ENCODE measurements at regions not wholly inside any gene's neighbourhood (a gene's known extent, or its start where the extent isn't known, plus 50 kb on each side); places are given as distances from the start of the nearest gene placed in this dataset.
A peak's percentile ranks its signal among the peaks of the same experiment; 100 is the strongest.

DNA sequence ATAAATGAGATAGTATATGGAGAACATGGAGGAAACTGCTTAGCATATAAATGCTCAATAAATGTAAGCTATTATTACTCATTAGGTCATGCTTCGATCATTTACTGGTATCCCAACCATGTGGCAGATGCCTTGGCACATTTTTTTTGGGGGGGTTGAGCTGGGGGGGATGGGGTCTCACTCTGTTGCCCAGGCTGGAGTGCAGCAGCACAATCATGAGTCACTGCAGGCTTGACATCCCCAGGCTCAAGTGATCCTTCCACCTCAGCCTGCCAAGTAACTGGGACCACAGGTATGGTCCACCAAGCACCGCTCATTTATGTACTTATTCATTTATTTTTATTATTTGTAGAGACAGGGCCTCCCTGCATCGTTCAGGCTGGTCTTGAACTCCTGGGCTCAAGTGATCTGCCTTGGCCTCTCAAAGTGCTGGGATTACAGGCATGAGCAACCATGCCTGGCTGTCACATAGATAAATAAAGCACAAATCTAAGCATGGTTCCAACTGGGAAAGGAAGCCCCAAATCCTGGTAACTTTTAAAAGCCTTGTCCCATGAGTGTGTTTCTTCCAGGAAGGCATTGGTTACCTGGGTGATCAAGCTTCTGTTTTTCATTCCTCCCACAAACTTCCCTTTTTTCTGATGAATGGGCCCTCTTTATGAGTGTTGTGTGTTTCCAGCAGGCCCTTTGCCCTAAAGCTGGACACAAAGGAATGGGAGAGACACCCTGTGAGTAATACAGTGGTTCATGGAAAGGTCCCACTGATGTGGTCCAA lies 147.4 kb upstream of the UMPS start:
- no peaks in the 10 kb centered on the region for H3K9me3 ChIP-seq (ENCODE audit: control insufficient read depth, low read length)
- no peaks in the 10 kb centered on the region for H3K36me3 ChIP-seq (ENCODE audit: control insufficient read depth, insufficient read depth, low read length)
- H3K9ac ChIP-seq (ENCODE audit: low read length): no peak overlapping the region
- no peaks in the 10 kb centered on the region for H3K27me3 ChIP-seq (ENCODE audit: control insufficient read depth, insufficient read depth, low read length)
- peaks cover 12% of the 10 kb centered on the region for H3K4me1 ChIP-seq (ENCODE audit: control insufficient read depth, insufficient read depth, low read length)
- H3K4me3 ChIP-seq (ENCODE audit: low read length): no peak overlapping the region

DNA sequence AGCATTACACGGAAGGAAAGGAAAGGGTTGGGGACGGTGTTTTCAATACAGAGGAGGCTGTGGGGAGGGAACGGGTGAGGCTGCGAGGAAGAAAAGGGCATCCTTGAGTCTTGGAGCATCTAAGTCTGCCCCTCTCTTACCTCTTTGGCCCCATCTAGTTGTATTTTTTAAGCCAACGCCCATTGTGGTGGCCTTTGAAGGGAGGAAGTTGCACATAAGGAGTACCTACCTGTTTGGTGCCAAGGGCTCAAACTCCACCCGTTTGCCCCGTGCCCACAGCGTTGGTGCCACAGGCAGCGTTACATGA lies 146.1 kb upstream of the UMPS start:
- Histone ChIP-seq H3K36me3 (ENCODE audit: control insufficient read depth, insufficient read depth, low read length) (no peaks in the 10 kb centered on the region), H3K9ac (ENCODE audit: low read length) (peak overlapping the region; percentile 73), H3K4me3 (ENCODE audit: low read length) (peak overlapping the region; percentile 17), H3K4me1 (ENCODE audit: control insufficient read depth, insufficient read depth, low read length) (peaks cover 22% of the 10 kb centered on the region), H3K9me3 (ENCODE audit: control insufficient read depth, low read length) (no peaks in the 10 kb centered on the region), H3K27me3 (ENCODE audit: control insufficient read depth, insufficient read depth, low read length) (no peaks in the 10 kb centered on the region)

DNA sequence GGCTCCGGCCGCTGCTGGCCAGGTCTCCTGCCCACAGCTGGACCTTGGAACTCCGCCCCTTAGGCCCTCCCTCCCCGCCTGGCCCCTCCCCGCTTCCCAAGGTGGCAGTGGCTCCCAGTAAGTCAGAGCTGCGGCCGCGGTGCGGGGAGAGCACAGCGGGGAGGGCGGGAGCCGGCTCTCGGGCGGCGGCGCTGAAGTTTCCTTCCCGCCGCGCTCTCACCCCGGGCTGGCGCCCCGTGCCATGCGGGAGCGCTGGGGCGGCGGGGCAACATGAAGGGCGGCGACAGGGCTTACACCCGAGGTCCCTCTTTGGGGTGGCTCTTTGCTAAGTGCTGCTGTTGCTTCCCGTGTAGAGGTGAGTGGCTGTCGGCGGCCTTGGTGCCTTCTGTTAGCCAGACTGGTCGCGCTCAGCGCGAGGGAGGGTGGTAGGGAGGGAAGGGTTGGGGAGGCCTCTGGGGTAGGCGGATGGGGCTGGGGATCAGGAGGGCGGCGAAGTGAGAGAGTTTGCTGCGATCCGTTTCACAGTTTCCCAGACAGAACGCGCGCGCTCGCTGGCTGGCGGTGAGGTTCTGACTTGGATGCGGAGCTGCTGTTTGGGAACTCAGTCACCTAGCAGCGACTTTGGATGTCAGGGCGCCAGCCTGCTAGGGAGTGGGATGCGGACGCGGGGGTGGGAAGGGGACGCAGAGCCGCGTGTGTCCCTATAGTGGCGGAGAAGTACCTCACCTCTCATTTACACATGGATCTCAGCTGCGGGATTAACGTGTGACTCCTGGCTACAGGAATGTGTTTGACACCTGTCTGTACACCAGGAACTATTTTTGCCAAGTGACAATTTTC lies 145.5 kb upstream of the UMPS start:
- peaks cover 22% of the 10 kb centered on the region for H3K4me1 ChIP-seq (ENCODE audit: control insufficient read depth, insufficient read depth, low read length)
- no peaks in the 10 kb centered on the region for H3K27me3 ChIP-seq (ENCODE audit: control insufficient read depth, insufficient read depth, low read length)
- peak overlapping the region; percentile 68 for H3K4me3 ChIP-seq (ENCODE audit: low read length)
- peak overlapping the region; percentile 73 for H3K9ac ChIP-seq (ENCODE audit: low read length)
- no peaks in the 10 kb centered on the region for H3K9me3 ChIP-seq (ENCODE audit: control insufficient read depth, low read length)
- H3K36me3 ChIP-seq (ENCODE audit: control insufficient read depth, insufficient read depth, low read length): no peaks in the 10 kb centered on the region

DNA sequence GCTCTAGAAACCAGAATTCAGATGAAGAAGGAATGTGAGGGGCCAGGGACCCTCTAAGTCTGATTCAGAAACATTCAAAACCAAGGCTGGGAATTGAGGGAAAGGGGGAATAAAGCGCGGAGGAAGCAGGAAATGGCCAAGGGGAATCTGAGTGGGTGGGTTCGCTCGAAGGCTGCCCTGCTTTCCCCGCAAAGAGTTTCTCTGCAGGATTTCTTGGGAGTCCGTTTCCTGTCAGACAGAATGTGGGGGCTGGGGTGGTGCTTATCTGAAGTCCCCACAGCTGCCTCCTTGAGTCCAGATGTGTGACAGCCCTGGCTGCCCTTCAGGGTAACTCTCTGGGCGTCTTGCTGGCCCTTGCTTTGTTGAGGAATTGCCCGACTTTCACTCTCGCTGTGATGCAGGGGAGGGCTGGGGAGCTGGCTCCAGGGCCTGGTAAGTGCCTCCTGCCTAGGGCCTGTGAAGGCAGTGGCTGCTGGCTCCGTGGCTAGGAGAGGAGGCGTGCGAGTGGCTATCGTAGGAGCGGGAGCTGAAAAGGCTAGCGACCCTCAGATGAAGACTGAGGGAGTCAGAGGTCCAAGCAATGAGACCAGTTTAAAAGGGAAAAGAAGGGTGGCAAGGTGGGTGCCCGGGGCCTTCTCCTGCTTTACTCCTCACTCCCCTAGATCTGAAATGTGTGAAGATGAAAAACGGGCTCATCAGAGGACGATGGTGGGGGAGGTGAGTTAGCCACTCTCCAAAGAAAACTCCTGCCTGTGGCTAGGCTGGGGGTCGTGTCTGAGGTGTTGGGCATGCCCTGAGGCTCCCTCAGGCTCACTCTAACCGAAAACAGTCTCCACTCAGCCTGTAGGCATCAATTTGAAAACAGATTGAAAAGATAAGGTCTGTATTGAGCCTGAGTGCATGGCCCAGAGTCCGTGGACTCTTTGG lies 143.9 kb upstream of the UMPS start:
- Histone ChIP-seq H3K4me1 (ENCODE audit: control insufficient read depth, insufficient read depth, low read length) (peaks cover 31% of the 10 kb centered on the region), H3K9me3 (ENCODE audit: control insufficient read depth, low read length) (no peaks in the 10 kb centered on the region), H3K4me3 (ENCODE audit: low read length) (peak overlapping the region; percentile 68), H3K9ac (ENCODE audit: low read length) (peak overlapping the region; percentile 73), H3K36me3 (ENCODE audit: control insufficient read depth, insufficient read depth, low read length) (no peaks in the 10 kb centered on the region), H3K27me3 (ENCODE audit: control insufficient read depth, insufficient read depth, low read length) (no peaks in the 10 kb centered on the region)

DNA sequence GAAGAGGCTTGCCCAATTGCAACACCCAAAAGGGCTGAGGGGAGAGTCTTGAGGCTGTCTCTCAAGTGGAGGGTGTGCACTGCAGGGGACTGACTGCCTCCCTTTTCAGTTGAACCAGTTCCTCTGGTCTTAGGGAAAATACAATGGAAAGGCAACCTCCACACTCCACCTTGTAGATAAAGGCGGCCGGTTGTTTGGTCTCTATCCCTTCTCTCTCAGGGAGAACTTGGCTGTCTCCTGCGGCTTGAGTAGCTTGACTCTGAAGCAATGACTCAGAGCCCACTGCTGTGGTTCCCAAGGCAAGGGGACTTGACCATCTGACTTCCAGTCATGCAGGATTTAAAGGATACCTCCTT lies 143.2 kb upstream of the UMPS start:
- no peaks in the 10 kb centered on the region for H3K27me3 ChIP-seq (ENCODE audit: control insufficient read depth, insufficient read depth, low read length)
- H3K4me1 ChIP-seq (ENCODE audit: control insufficient read depth, insufficient read depth, low read length): peaks cover 38% of the 10 kb centered on the region
- no peaks in the 10 kb centered on the region for H3K36me3 ChIP-seq (ENCODE audit: control insufficient read depth, insufficient read depth, low read length)
- peak overlapping the region; percentile 68 for H3K4me3 ChIP-seq (ENCODE audit: low read length)
- H3K9me3 ChIP-seq (ENCODE audit: control insufficient read depth, low read length): no peaks in the 10 kb centered on the region
- H3K9ac ChIP-seq (ENCODE audit: low read length): peak overlapping the region; percentile 73

DNA sequence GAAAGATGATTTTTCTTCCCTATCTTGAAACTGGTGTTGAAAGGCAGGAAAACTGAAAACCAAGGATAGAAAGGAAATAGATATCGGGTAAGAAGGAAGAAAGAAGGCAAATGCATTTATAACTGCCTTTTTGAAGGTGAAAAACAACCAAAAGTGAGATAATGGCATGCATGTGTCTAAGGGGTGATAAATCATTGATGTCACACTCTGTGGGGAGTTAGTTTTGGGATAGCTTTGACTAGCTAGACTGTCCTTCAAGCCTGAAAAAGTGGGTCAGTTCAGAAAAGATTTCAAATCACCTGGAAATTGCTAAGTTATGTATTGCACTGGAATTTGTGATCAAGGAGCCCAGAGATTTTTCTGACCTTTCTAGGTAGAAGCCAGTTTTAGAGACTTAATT lies 142.2 kb upstream of the UMPS start:
- Histone ChIP-seq H3K27me3 (ENCODE audit: control insufficient read depth, insufficient read depth, low read length) (no peaks in the 10 kb centered on the region), H3K4me1 (ENCODE audit: control insufficient read depth, insufficient read depth, low read length) (peaks cover 42% of the 10 kb centered on the region)

DNA sequence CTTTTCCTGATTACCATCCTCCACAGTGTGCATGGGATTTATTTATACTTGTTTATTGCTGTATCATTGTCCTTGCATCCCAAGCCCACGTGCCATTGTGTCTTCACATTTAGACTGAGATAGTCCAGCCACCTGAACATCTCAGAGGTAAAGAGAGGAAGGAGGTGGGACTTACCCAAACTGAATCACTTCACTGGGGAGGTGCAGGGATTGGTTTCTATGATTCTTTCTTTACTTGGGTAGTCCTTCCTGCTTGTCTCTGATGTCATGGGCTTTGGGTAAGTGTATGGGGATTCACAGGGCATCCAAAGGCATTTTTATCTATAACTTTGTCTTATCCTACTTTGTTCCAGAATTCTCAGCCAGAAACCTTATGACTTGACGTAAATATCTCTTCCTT lies 141.5 kb upstream of the UMPS start:
- no peak overlapping the region for H3K9ac ChIP-seq (ENCODE audit: low read length)
- no peak overlapping the region for H3K4me3 ChIP-seq (ENCODE audit: low read length)
- H3K4me1 ChIP-seq (ENCODE audit: control insufficient read depth, insufficient read depth, low read length): peaks cover 50% of the 10 kb centered on the region
- H3K27me3 ChIP-seq (ENCODE audit: control insufficient read depth, insufficient read depth, low read length): no peaks in the 10 kb centered on the region
- H3K9me3 ChIP-seq (ENCODE audit: control insufficient read depth, low read length): no peaks in the 10 kb centered on the region
- no peaks in the 10 kb centered on the region for H3K36me3 ChIP-seq (ENCODE audit: control insufficient read depth, insufficient read depth, low read length)

More for the DNA sequence above, 142.2 kb upstream of the UMPS start:
- H3K4me3 ChIP-seq (ENCODE audit: low read length): no peak overlapping the region
- H3K9ac ChIP-seq (ENCODE audit: low read length): no peak overlapping the region
- no peaks in the 10 kb centered on the region for H3K9me3 ChIP-seq (ENCODE audit: control insufficient read depth, low read length)
- H3K36me3 ChIP-seq (ENCODE audit: control insufficient read depth, insufficient read depth, low read length): no peaks in the 10 kb centered on the region

DNA sequence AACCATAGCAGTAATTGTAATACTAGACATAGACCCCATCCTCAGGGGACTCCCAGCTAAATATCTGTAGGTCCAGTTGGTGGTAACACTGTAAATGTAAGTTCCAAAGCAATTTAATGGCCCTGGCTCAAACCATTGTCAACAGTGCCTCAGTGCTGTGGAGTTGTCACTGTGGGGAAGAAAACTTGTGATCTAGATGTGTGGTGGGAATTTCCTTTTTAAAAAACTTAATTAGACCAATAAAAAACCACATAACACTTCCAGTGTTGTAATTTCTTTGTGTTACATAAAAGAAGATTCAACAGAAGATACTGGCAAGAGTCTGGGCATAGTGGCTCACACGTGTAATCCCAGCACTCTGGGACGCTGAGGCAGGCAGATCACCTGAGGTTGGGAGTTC lies 138.6 kb upstream of the UMPS start:
- no peak overlapping the region for H3K4me3 ChIP-seq (ENCODE audit: low read length)
- no peaks in the 10 kb centered on the region for H3K36me3 ChIP-seq (ENCODE audit: control insufficient read depth, insufficient read depth, low read length)
- H3K4me1 ChIP-seq (ENCODE audit: control insufficient read depth, insufficient read depth, low read length): peaks cover 54% of the 10 kb centered on the region
- no peak overlapping the region for H3K9ac ChIP-seq (ENCODE audit: low read length)
- H3K9me3 ChIP-seq (ENCODE audit: control insufficient read depth, low read length): no peaks in the 10 kb centered on the region
- H3K27me3 ChIP-seq (ENCODE audit: control insufficient read depth, insufficient read depth, low read length): no peaks in the 10 kb centered on the region

DNA sequence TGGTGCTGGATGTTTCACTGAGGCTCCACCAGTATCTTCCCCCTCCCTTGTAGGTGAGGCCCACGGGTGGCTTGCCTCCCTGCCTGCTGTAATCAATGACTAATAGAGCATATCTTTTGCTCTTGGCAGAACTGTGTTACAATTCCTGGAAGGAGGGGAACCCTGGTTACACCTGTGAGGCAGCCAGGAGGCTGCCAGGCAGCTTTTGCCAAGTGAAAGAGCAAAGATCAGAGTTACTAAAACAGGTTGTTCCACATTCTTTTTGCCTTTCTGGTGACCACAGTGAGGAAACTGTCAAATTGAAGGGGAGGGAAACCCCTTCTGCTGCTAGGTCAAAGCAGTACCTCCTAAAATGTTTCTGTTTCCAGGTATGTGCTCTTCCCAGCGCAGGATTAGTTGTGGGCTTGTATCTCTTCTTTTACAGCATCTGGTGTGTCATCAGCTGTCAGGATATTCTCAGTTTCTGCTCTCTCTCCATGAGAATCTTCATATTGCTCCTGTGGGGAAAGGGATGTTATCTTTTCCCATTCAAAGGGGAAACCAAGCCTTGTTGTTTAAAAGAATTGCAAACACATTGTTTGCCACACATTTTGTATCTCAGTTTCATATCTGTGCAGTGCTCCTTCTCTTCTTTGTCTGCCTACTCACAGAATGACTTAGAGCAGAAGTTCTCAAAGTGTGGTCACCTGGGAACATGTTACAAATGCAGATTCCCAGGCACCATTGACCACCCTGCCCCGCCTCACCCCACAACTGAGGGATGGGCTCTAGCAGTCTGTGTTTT lies 137.4 kb upstream of the UMPS start:
- Histone ChIP-seq H3K27me3 (ENCODE audit: control insufficient read depth, insufficient read depth, low read length) (no peaks in the 10 kb centered on the region), H3K4me1 (ENCODE audit: control insufficient read depth, insufficient read depth, low read length) (peaks cover 55% of the 10 kb centered on the region), H3K9ac (ENCODE audit: low read length) (no peak overlapping the region), H3K9me3 (ENCODE audit: control insufficient read depth, low read length) (no peaks in the 10 kb centered on the region), H3K4me3 (ENCODE audit: low read length) (no peak overlapping the region), H3K36me3 (ENCODE audit: control insufficient read depth, insufficient read depth, low read length) (no peaks in the 10 kb centered on the region)

DNA sequence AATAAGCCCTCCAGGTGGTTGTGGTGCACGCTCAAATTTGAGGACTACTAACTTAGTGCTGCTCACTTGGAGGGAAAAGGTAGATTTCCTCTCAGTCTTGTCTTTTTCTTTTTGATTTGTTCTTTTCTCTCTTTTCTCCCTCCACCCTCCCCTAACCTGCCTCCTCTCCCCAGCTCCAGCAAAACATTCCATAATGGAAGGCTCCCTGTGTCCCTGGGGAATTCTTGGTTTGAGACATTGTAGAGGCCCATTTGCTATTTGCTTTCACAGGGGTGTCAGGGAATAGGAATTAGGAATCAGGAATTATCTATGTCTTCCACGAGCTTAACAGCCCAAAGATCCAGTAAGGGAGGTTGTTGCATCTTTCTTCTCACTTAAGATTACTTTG lies 136.8 kb upstream of the UMPS start:
- no peak overlapping the region for H3K9ac ChIP-seq (ENCODE audit: low read length)
- H3K27me3 ChIP-seq (ENCODE audit: control insufficient read depth, insufficient read depth, low read length): no peaks in the 10 kb centered on the region
- no peaks in the 10 kb centered on the region for H3K36me3 ChIP-seq (ENCODE audit: control insufficient read depth, insufficient read depth, low read length)
- H3K4me3 ChIP-seq (ENCODE audit: low read length): no peak overlapping the region
- H3K4me1 ChIP-seq (ENCODE audit: control insufficient read depth, insufficient read depth, low read length): peaks cover 55% of the 10 kb centered on the region
- H3K9me3 ChIP-seq (ENCODE audit: control insufficient read depth, low read length): no peaks in the 10 kb centered on the region

DNA sequence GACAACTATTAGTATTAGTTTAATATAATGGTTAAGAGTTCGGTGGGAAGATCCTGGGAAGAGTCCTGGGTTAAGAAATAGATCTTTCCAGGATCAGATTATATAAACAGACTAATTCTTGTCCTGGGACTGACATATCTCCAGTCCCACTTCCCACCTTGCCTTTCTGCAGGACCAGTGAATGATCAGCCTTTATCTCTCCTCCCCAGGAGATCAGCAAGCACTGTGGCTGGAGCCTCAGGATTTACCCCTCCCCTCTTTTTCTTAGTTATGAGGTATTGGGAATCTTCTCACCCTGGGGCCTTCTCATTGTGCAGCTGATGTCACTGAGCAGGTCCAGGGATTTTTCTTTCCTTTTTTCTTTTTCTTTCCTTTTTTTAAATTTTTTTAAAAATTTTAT lies 135.7 kb upstream of the UMPS start:
- Histone ChIP-seq H3K27me3 (ENCODE audit: control insufficient read depth, insufficient read depth, low read length) (no peaks in the 10 kb centered on the region), H3K36me3 (ENCODE audit: control insufficient read depth, insufficient read depth, low read length) (no peaks in the 10 kb centered on the region), H3K9me3 (ENCODE audit: control insufficient read depth, low read length) (no peaks in the 10 kb centered on the region), H3K4me3 (ENCODE audit: low read length) (no peak overlapping the region), H3K4me1 (ENCODE audit: control insufficient read depth, insufficient read depth, low read length) (peaks cover 57% of the 10 kb centered on the region), H3K9ac (ENCODE audit: low read length) (no peak overlapping the region)

Measured in mucosa of stomach (tissue), 1 donor.